Neuron (in vitro differentiated cells): ENCODE measurements at regions not wholly inside any gene's neighbourhood (a gene's known extent, or its start where the extent isn't known, plus 50 kb on each side); places are given as distances from the start of the nearest gene placed in this dataset.

ENCODE experiments used
- H2AFZ ChIP-seq: one replicate; pipeline ENCODE4 v1.6.1; 2013; ENCODE audit warnings: low read depth, mild to moderate bottlenecking, inconsistent platforms, low read length, moderate library complexity
- H3K27me3 ChIP-seq: one replicate; pipeline ENCODE4 v1.6.1; 2013; ENCODE audit warnings: low read length; ENCODE audit not compliant: insufficient read depth
- H3K36me3 ChIP-seq: one replicate; pipeline ENCODE4 v1.6.1; 2013; ENCODE audit warnings: low read length; ENCODE audit not compliant: insufficient read depth
- H3K4me1 ChIP-seq: one replicate; pipeline ENCODE4 v1.6.1; 2013; ENCODE audit warnings: low read length; ENCODE audit not compliant: insufficient read depth
- H3K4me3 ChIP-seq: 2 replicates; pipeline ENCODE4 v1.5.1; 2013; ENCODE audit warnings: mild to moderate bottlenecking, low read length, moderate library complexity
- H3K9me3 ChIP-seq: one replicate; pipeline ENCODE4 v1.6.1; 2013; ENCODE audit warnings: low read length

DNA sequence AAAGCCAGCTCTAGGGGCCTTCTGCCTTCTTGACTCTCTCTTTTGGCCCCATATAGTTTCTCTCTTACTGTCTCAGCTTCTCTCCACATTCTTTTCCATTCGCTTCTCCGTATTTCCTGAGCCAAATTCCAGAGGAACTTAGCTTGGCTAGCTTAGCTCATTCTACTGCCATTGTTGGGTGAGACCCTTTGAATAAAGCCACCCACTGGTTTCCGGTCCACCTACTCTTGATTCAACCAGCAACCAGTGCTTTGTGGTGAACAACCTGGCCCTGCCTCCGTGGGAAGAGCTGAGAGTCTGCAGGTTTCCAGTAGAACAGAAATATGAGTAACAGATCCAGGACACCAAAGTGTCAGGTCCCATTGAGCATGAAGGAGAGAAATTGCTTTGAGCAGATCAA, 81.3 kb upstream of the ARHGAP20 start:
- no peaks in the 10 kb centered on the region for H3K4me1 ChIP-seq
- no peaks in the 10 kb centered on the region for H3K27me3 ChIP-seq
- no peaks in the 10 kb centered on the region for H3K36me3 ChIP-seq
- H2AFZ ChIP-seq = no peak overlapping the region
- H3K4me3 ChIP-seq = no peak overlapping the region
- H3K9me3 ChIP-seq = no peaks in the 10 kb centered on the region

DNA sequence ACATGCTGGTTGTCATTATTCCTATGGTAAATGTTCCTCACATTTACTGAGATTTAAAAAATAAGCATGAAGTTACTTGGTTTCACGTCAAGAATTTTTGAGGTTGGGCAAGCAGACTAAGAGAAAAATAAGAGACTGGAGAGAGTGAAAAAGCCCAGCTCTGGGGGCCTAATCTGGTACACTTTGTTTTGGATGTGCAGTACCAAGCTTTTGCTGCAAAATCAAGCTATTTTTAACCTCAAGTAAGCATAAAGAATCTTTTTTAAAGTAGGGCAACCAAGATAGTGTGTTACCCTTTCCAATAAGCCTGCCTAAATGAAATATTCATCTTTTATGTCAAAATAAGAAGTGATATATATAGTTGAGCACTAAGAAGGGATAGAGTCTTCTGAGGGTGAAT, 79.4 kb upstream of the ARHGAP20 start:
- no peaks in the 10 kb centered on the region for H3K27me3 ChIP-seq
- H3K9me3 ChIP-seq = no peaks in the 10 kb centered on the region
- no peak overlapping the region for H2AFZ ChIP-seq
- no peak overlapping the region for H3K4me3 ChIP-seq
- no peaks in the 10 kb centered on the region for H3K36me3 ChIP-seq
- no peaks in the 10 kb centered on the region for H3K4me1 ChIP-seq

- Histone ChIP-seq H2AFZ (no peak overlapping the region), H3K27me3 (no peaks in the 10 kb centered on the region), H3K9me3 (no peaks in the 10 kb centered on the region), H3K36me3 (no peaks in the 10 kb centered on the region), H3K4me3 (no peak overlapping the region), H3K4me1 (no peaks in the 10 kb centered on the region)
These were observed 75.4 kb upstream of the ARHGAP20 start for GRCh38 chr11:110787680-110788079.

GRCh38 chr11:110786226-110786902, 74.1 kb upstream of the ARHGAP20 start:
- H3K27me3 ChIP-seq = no peaks in the 10 kb centered on the region
- H3K4me3 ChIP-seq = no peak overlapping the region
- H3K9me3 ChIP-seq = no peaks in the 10 kb centered on the region
- no peak overlapping the region for H2AFZ ChIP-seq
- H3K36me3 ChIP-seq = no peaks in the 10 kb centered on the region
- no peaks in the 10 kb centered on the region for H3K4me1 ChIP-seq

DNA sequence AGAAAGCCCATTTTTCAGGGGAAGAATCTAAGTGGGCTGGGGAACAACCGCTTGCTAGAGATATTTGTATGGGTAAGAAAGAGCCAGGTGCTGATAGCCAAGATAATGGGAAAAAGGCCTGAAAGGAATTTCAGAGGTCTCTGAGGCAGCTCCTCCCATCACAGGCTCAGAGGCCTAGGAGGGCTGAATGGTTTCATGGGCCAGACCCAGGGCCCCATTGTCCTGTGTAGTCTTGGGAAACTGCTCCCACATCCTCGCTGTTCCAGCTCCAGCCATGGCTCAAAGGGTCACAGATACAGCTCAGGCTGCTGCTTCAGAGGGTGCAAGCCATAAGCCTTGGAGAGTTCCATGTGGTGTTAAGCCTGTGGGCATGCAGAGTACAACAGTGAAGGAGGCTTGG, 73.2 kb upstream of the ARHGAP20 start:
- Histone ChIP-seq H3K9me3 (no peaks in the 10 kb centered on the region), H3K4me3 (no peak overlapping the region)

GRCh38 chr11:110782616-110783015, 70.4 kb upstream of the ARHGAP20 start:
- no peak overlapping the region for H3K4me3 ChIP-seq

More for the DNA sequence above, 73.2 kb upstream of the ARHGAP20 start:
- Histone ChIP-seq H2AFZ (no peak overlapping the region), H3K36me3 (no peaks in the 10 kb centered on the region), H3K4me1 (no peaks in the 10 kb centered on the region), H3K27me3 (no peaks in the 10 kb centered on the region)

GRCh38 chr11:110779108-110779507, 66.9 kb upstream of the ARHGAP20 start:
- Histone ChIP-seq H2AFZ (no peak overlapping the region), H3K27me3 (no peaks in the 10 kb centered on the region), H3K4me1 (no peaks in the 10 kb centered on the region), H3K9me3 (no peaks in the 10 kb centered on the region), H3K4me3 (no peak overlapping the region), H3K36me3 (no peaks in the 10 kb centered on the region)

More at GRCh38 chr11:110782616-110783015, 70.4 kb upstream of the ARHGAP20 start:
- Histone ChIP-seq H3K9me3 (no peaks in the 10 kb centered on the region), H3K27me3 (no peaks in the 10 kb centered on the region), H3K36me3 (no peaks in the 10 kb centered on the region), H2AFZ (no peak overlapping the region), H3K4me1 (no peaks in the 10 kb centered on the region)

GRCh38 chr11:110778343-110778742, 66.1 kb upstream of the ARHGAP20 start:
- H3K4me3 ChIP-seq = no peak overlapping the region
- H2AFZ ChIP-seq = no peak overlapping the region
- no peaks in the 10 kb centered on the region for H3K27me3 ChIP-seq
- no peaks in the 10 kb centered on the region for H3K4me1 ChIP-seq
- no peaks in the 10 kb centered on the region for H3K9me3 ChIP-seq
- no peaks in the 10 kb centered on the region for H3K36me3 ChIP-seq

DNA sequence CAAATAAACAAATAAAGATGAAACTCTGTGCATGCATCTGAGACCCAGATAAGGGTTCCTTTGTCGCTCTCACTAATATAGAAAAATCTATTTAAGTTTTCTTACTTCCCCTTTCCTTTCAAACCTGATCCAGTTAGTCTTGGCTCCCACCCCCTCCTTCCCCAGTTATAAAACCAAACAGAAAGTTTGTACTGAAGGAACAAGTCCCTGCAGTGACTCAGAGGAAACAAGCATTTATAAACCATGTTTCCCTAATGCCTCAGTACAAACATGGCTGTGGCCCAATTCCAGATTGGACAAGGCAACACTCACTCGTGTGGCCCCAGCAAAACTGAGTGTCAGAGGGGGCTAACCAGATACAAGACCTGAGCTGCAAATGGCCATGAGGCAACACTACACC, 65.5 kb upstream of the ARHGAP20 start:
- Histone ChIP-seq H3K9me3 (no peaks in the 10 kb centered on the region), H2AFZ (no peak overlapping the region), H3K36me3 (no peaks in the 10 kb centered on the region), H3K4me1 (no peaks in the 10 kb centered on the region), H3K4me3 (no peak overlapping the region), H3K27me3 (no peaks in the 10 kb centered on the region)

GRCh38 chr11:110776081-110776480, 63.8 kb upstream of the ARHGAP20 start:
- Histone ChIP-seq H3K9me3 (no peaks in the 10 kb centered on the region), H3K36me3 (no peaks in the 10 kb centered on the region), H3K4me3 (no peak overlapping the region), H3K27me3 (no peaks in the 10 kb centered on the region), H2AFZ (no peak overlapping the region), H3K4me1 (no peaks in the 10 kb centered on the region)

DNA sequence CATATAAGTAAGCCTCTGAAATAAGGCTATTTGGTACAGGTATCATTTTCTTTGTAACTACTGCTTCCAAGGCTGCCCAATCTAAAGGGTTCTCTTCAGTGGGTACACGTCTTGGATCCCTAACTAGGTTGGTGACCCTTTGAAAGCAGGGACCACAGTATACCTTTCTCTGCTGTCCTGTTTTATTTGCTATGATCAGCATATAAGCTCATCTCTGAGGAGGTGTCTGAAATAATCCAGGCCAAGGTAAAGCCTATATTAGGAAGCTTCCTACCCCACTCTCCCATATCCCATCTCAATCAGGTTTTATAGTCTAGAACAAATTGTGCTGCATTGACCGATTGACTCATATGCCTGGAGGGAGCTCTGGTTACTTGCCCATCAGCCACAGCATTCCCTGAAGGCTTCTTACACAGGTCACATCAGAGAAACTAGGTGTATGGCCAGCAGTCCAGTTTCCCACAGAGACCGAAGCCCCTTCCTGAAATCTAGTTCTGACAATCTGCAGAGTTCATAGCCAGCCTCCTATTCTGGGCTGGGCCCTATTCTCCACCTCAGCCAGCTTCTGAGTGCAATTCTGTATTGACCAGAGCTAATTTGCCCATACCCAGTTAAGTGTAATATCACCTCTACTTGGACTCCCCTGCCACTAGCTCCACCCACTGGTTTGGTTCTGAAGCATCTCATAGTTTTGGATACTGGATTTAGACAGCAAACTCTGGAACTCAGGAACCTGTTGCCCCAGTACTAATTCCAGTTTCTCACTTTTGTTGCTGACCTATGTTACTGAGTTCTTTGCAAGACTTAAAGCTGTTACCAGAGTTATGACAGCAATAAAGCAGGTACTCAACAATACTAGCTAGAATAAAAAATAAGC, 62.1 kb upstream of the ARHGAP20 start:
- Histone ChIP-seq H3K27me3 (no peaks in the 10 kb centered on the region), H3K9me3 (no peaks in the 10 kb centered on the region), H3K4me3 (no peak overlapping the region), H3K4me1 (no peaks in the 10 kb centered on the region), H2AFZ (no peak overlapping the region), H3K36me3 (no peaks in the 10 kb centered on the region)

- Histone ChIP-seq H3K4me3 (no peak overlapping the region), H3K4me1 (no peaks in the 10 kb centered on the region), H2AFZ (no peak overlapping the region), H3K9me3 (no peaks in the 10 kb centered on the region), H3K27me3 (no peaks in the 10 kb centered on the region), H3K36me3 (no peaks in the 10 kb centered on the region)
These were observed 61.2 kb upstream of the ARHGAP20 start for GRCh38 chr11:110773442-110773841.

- no peaks in the 10 kb centered on the region for H3K27me3 ChIP-seq
- no peak overlapping the region for H2AFZ ChIP-seq
These were observed 60.6 kb upstream of the ARHGAP20 start for GRCh38 chr11:110772863-110773262.

More at GRCh38 chr11:110772863-110773262, 60.6 kb upstream of the ARHGAP20 start:
- Histone ChIP-seq H3K36me3 (no peaks in the 10 kb centered on the region), H3K4me1 (no peaks in the 10 kb centered on the region), H3K4me3 (no peak overlapping the region), H3K9me3 (no peaks in the 10 kb centered on the region)
